ENCODE measurements at regions not wholly inside any gene's neighbourhood (a gene's known extent, or its start where the extent isn't known, plus 50 kb on each side); places are given as distances from the start of the nearest gene placed in this dataset.
"Not testable (repeated sequence)": the region's sequence is repeated elsewhere in the genome, so short reads cannot be mapped to it uniquely, and the experiment has no call there.

GRCh38 chr7:69208848-69209247, 389.4 kb upstream of the AUTS2 start:
- Histone ChIP-seq H3K4me3 (ENCODE audit: low read length) (no peak overlapping the region), H3K9ac (ENCODE audit: low read depth, low read length) (no peak overlapping the region), H3K4me1 (ENCODE audit: insufficient read depth, low read length) (no peaks in the 10 kb centered on the region)

DNA sequence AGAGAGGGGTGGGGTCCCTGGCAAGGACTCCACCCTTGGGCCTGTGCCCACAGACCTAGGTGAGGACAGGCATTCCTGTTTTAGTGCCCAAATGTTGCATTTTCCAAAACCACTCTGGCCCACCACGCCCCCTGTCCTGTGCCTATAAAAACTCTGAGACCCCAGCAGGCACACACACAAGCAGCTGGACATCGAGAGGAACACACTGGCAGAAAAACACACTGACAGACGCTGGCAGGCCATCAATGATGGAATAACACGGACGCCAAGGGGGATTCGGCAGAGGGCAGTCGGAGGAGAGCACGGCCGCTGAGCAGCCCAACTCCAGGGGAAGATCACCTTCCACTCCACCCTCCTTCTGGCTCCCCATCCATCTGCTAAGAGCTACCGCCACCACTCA, 386.9 kb upstream of the AUTS2 start:
- Histone ChIP-seq H3K4me1 (ENCODE audit: insufficient read depth, low read length) (no peaks in the 10 kb centered on the region), H3K27me3 (ENCODE audit: insufficient read depth, low read length) (no peaks in the 10 kb centered on the region), H3K9me3 (ENCODE audit: insufficient read depth, low read depth, low read length) (no peaks in the 10 kb centered on the region), H3K27ac (ENCODE audit: low read depth, low read length) (no peak overlapping the region), H3K9ac (ENCODE audit: low read depth, low read length) (no peak overlapping the region), H3K36me3 (ENCODE audit: insufficient read depth, low read length) (no peaks in the 10 kb centered on the region), H3K4me3 (ENCODE audit: low read length) (no peak overlapping the region)
- WGBS = 79% methylated on average over 10 of the region's 10 CpGs

More at GRCh38 chr7:69208848-69209247, 389.4 kb upstream of the AUTS2 start:
- Histone ChIP-seq H3K27me3 (ENCODE audit: insufficient read depth, low read length) (no peaks in the 10 kb centered on the region), H3K9me3 (ENCODE audit: insufficient read depth, low read depth, low read length) (no peaks in the 10 kb centered on the region), H3K27ac (ENCODE audit: low read depth, low read length) (no peak overlapping the region), H3K36me3 (ENCODE audit: insufficient read depth, low read length) (no peaks in the 10 kb centered on the region)
- 96% methylated on average over 6 of the region's 6 CpGs for WGBS

GRCh38 chr7:69211739-69212138, 386.5 kb upstream of the AUTS2 start:
- H3K4me3 ChIP-seq (ENCODE audit: low read length) = no peak overlapping the region
- no peaks in the 10 kb centered on the region for H3K9me3 ChIP-seq (ENCODE audit: insufficient read depth, low read depth, low read length)
- H3K4me1 ChIP-seq (ENCODE audit: insufficient read depth, low read length) = no peaks in the 10 kb centered on the region
- H3K27ac ChIP-seq (ENCODE audit: low read depth, low read length) = no peak overlapping the region
- H3K36me3 ChIP-seq (ENCODE audit: insufficient read depth, low read length) = no peaks in the 10 kb centered on the region
- no peaks in the 10 kb centered on the region for H3K27me3 ChIP-seq (ENCODE audit: insufficient read depth, low read length)
- H3K9ac ChIP-seq (ENCODE audit: low read depth, low read length) = no peak overlapping the region
- WGBS = 67% methylated on average over 6 of the region's 6 CpGs

- Histone ChIP-seq H3K9ac (ENCODE audit: low read depth, low read length) (no peak overlapping the region), H3K4me1 (ENCODE audit: insufficient read depth, low read length) (no peaks in the 10 kb centered on the region), H3K27me3 (ENCODE audit: insufficient read depth, low read length) (peaks cover 14% of the 10 kb centered on the region), H3K4me3 (ENCODE audit: low read length) (no peak overlapping the region), H3K27ac (ENCODE audit: low read depth, low read length) (no peak overlapping the region), H3K9me3 (ENCODE audit: insufficient read depth, low read depth, low read length) (no peaks in the 10 kb centered on the region), H3K36me3 (ENCODE audit: insufficient read depth, low read length) (no peaks in the 10 kb centered on the region)
- WGBS = 94% methylated on average over 7 of the region's 8 CpGs
Observed at GRCh38 chr7:69213878-69214277, 384.4 kb upstream of the AUTS2 start.

- peaks cover 14% of the 10 kb centered on the region for H3K27me3 ChIP-seq (ENCODE audit: insufficient read depth, low read length)
- not testable (repeated sequence) for H3K27ac ChIP-seq (ENCODE audit: low read depth, low read length); H3K36me3 ChIP-seq (ENCODE audit: insufficient read depth, low read length); H3K9ac ChIP-seq (ENCODE audit: low read depth, low read length); H3K4me3 ChIP-seq (ENCODE audit: low read length); H3K4me1 ChIP-seq (ENCODE audit: insufficient read depth, low read length); H3K9me3 ChIP-seq (ENCODE audit: insufficient read depth, low read depth, low read length)
- 96% methylated on average over 10 of the region's 10 CpGs for WGBS
Observed at GRCh38 chr7:69215516-69215915, 382.8 kb upstream of the AUTS2 start.

- no peak overlapping the region for H3K9ac ChIP-seq (ENCODE audit: low read depth, low read length)
- no peaks in the 10 kb centered on the region for H3K9me3 ChIP-seq (ENCODE audit: insufficient read depth, low read depth, low read length)
- no peaks in the 10 kb centered on the region for H3K36me3 ChIP-seq (ENCODE audit: insufficient read depth, low read length)
- H3K27me3 ChIP-seq (ENCODE audit: insufficient read depth, low read length) = peaks cover 27% of the 10 kb centered on the region
- H3K27ac ChIP-seq (ENCODE audit: low read depth, low read length) = no peak overlapping the region
- H3K4me3 ChIP-seq (ENCODE audit: low read length) = no peak overlapping the region
- no peaks in the 10 kb centered on the region for H3K4me1 ChIP-seq (ENCODE audit: insufficient read depth, low read length)
- 94% methylated on average over 18 of the region's 18 CpGs for WGBS
Observed at GRCh38 chr7:69217516-69218350, 380.5 kb upstream of the AUTS2 start.

DNA sequence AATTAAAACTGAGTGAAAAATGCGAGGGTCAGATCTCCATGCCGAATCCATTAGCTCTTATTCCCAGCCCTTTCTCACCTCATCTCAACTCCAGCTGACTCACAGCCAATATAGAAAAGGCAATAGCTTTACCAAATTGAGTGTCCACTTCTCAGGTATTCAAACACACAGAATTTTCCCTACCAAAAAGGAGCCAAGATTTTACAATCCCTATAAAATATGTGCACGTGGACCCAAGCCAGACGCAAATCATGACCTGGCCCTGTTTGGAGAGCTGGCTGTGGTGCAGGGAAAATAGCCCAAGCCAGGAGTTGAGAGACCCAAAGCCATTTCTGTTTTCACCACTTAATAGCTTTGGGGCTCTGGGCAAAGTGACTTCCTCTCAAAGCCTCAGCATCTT, 379.7 kb upstream of the AUTS2 start:
- no peak overlapping the region for H3K9ac ChIP-seq (ENCODE audit: low read depth, low read length)
- H3K36me3 ChIP-seq (ENCODE audit: insufficient read depth, low read length) = no peaks in the 10 kb centered on the region
- H3K9me3 ChIP-seq (ENCODE audit: insufficient read depth, low read depth, low read length) = no peaks in the 10 kb centered on the region
- no peaks in the 10 kb centered on the region for H3K4me1 ChIP-seq (ENCODE audit: insufficient read depth, low read length)
- WGBS = 96% methylated on average over 4 of the region's 4 CpGs
- H3K4me3 ChIP-seq (ENCODE audit: low read length) = no peak overlapping the region
- H3K27me3 ChIP-seq (ENCODE audit: insufficient read depth, low read length) = peaks cover 27% of the 10 kb centered on the region
- H3K27ac ChIP-seq (ENCODE audit: low read depth, low read length) = no peak overlapping the region

DNA sequence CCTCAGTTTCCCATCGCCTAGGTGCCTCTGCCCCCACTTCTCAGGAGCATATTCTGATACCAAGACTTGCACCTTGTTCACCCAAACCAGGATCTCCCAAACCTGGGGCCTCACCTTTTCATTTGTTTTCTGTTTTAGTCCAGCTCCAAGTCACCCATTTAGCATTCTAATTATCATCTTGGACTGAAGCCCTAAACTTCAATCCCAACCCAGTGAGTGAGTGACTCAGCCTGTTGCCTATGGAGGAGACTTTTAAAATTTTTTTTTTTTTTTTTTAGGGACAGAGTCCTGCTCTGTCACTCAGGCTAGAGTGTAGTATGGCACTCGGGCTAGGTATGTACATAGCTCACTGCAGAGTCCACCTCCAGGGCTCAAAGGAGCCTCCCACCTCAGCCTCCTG, 378.9 kb upstream of the AUTS2 start:
- Histone ChIP-seq H3K4me3 (ENCODE audit: low read length) (no peak overlapping the region), H3K36me3 (ENCODE audit: insufficient read depth, low read length) (no peaks in the 10 kb centered on the region), H3K27ac (ENCODE audit: low read depth, low read length) (no peak overlapping the region), H3K4me1 (ENCODE audit: insufficient read depth, low read length) (no peaks in the 10 kb centered on the region), H3K27me3 (ENCODE audit: insufficient read depth, low read length) (peaks cover 29% of the 10 kb centered on the region), H3K9ac (ENCODE audit: low read depth, low read length) (no peak overlapping the region), H3K9me3 (ENCODE audit: insufficient read depth, low read depth, low read length) (no peaks in the 10 kb centered on the region)
- WGBS = 90% methylated on average over 2 of the region's 2 CpGs

- Histone ChIP-seq H3K36me3 (ENCODE audit: insufficient read depth, low read length) (no peaks in the 10 kb centered on the region), H3K4me3 (ENCODE audit: low read length) (no peak overlapping the region), H3K9me3 (ENCODE audit: insufficient read depth, low read depth, low read length) (no peaks in the 10 kb centered on the region), H3K9ac (ENCODE audit: low read depth, low read length) (no peak overlapping the region), H3K27ac (ENCODE audit: low read depth, low read length) (no peak overlapping the region), H3K4me1 (ENCODE audit: insufficient read depth, low read length) (peaks cover 6% of the 10 kb centered on the region; the same call in 1 of the 2 replicates), H3K27me3 (ENCODE audit: insufficient read depth, low read length) (peaks cover 72% of the 10 kb centered on the region)
- 88% methylated on average over 6 of the region's 6 CpGs for WGBS
Observed at GRCh38 chr7:69225259-69225943, 372.9 kb upstream of the AUTS2 start.

DNA sequence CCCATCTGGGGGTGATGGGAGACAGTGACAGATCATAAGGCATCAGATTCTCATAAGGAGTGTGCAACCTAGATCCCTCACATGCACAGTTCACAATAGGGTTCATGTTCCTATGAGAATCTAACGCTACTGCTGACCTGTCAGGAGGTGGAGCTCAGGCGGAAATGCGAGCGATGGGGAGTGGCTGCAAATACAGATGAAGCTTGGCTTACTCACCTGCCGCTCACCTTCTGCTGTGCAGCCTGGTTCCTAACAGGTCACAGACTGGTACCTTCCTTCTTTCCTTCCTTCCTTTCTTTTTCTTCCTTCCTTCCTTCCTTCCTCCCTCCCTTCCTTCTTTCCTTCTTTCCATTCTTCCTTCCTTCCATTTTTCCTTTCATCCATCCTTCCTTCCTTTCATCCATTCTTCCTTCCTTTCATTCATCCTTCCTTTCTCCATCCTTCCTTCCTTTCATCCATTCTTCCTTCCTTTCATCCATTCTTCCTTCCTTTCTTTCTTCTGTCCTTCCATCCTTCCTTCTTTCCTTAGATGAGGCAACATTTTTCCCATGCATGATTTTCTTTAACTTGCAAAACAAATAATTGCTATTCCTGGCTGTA, 370.0 kb upstream of the AUTS2 start:
- H3K27me3 ChIP-seq (ENCODE audit: insufficient read depth, low read length) = peaks cover 88% of the 10 kb centered on the region
- no peak overlapping the region for H3K9ac ChIP-seq (ENCODE audit: low read depth, low read length)
- H3K9me3 ChIP-seq (ENCODE audit: insufficient read depth, low read depth, low read length) = no peaks in the 10 kb centered on the region
- H3K36me3 ChIP-seq (ENCODE audit: insufficient read depth, low read length) = no peaks in the 10 kb centered on the region
- H3K4me3 ChIP-seq (ENCODE audit: low read length) = no peak overlapping the region
- H3K27ac ChIP-seq (ENCODE audit: low read depth, low read length) = no peak overlapping the region
- WGBS = 69% methylated on average over 5 of the region's 5 CpGs
- H3K4me1 ChIP-seq (ENCODE audit: insufficient read depth, low read length) = peaks cover 14% of the 10 kb centered on the region
